ENCODE measurements at regions not wholly inside any gene's neighbourhood (a gene's known extent, or its start where the extent isn't known, plus 50 kb on each side); places are given as distances from the start of the nearest gene placed in this dataset.
A peak's percentile ranks its signal among the peaks of the same experiment; 100 is the strongest.
"Not testable (repeated sequence)": the region's sequence is repeated elsewhere in the genome, so short reads cannot be mapped to it uniquely, and the experiment has no call there.

GRCh38 chr4:134624365-134624764 is 422.8 kb upstream of the PABPC4L start:
- DNase-seq (ENCODE audit: low read depth in 2 of 2) = no peak

- DNase-seq (ENCODE audit: low read depth in 2 of 2) = not testable (repeated sequence)
These were observed 421.3 kb upstream of the PABPC4L start for GRCh38 chr4:134622626-134623575.

- DNase-seq (ENCODE audit: low read depth in 2 of 2) = no peak
These were observed 420.6 kb upstream of the PABPC4L start for GRCh38 chr4:134622199-134622598.

- not testable (repeated sequence) for DNase-seq (ENCODE audit: low read depth in 2 of 2)
These were observed 420.1 kb upstream of the PABPC4L start for GRCh38 chr4:134621715-134622114.

GRCh38 chr4:134610956-134611355 is 409.4 kb upstream of the PABPC4L start:
- DNase-seq (ENCODE audit: low read depth in 2 of 2) = no peak

- DNase-seq (ENCODE audit: low read depth in 2 of 2) = no peak
These were observed 408.6 kb upstream of the PABPC4L start for GRCh38 chr4:134610172-134610571.

- no peak for DNase-seq (ENCODE audit: low read depth in 2 of 2)
These were observed 400.1 kb upstream of the PABPC4L start for GRCh38 chr4:134601706-134602105.

GRCh38 chr4:134591326-134591725 is 389.7 kb upstream of the PABPC4L start:
- no peak for DNase-seq (ENCODE audit: low read depth in 2 of 2)

- DNase-seq (ENCODE audit: low read depth in 2 of 2) = no peak
These were observed 384.4 kb upstream of the PABPC4L start for GRCh38 chr4:134585972-134586371.

- DNase-seq (ENCODE audit: low read depth in 2 of 2) = no peak
These were observed 365.9 kb upstream of the PABPC4L start for GRCh38 chr4:134567461-134567860.

- no peak for DNase-seq (ENCODE audit: low read depth in 2 of 2)
These were observed 359.1 kb upstream of the PABPC4L start for GRCh38 chr4:134560728-134561127.

GRCh38 chr4:134552063-134552462 is 350.5 kb upstream of the PABPC4L start:
- DNase-seq (ENCODE audit: low read depth in 2 of 2) = no peak

GRCh38 chr4:134551348-134551747 is 349.8 kb upstream of the PABPC4L start:
- no peak for DNase-seq (ENCODE audit: low read depth in 2 of 2)

- DNase-seq (ENCODE audit: low read depth in 2 of 2) = no peak
These were observed 346.6 kb upstream of the PABPC4L start for GRCh38 chr4:134548052-134548628.

- DNase-seq (ENCODE audit: low read depth in 2 of 2) = no peak
These were observed 344.7 kb upstream of the PABPC4L start for GRCh38 chr4:134546279-134546678.

GRCh38 chr4:134544303-134544770 is 342.7 kb upstream of the PABPC4L start:
- DNase-seq (ENCODE audit: low read depth in 2 of 2) = peak; percentile 60 to 66

- DNase-seq (ENCODE audit: low read depth in 2 of 2) = no peak
These were observed 339.0 kb upstream of the PABPC4L start for GRCh38 chr4:134540588-134540987.

- DNase-seq (ENCODE audit: low read depth in 2 of 2) = no peak
These were observed 338.2 kb upstream of the PABPC4L start for GRCh38 chr4:134539729-134540231.

- no peak for DNase-seq (ENCODE audit: low read depth in 2 of 2)
These were observed 336.1 kb upstream of the PABPC4L start for GRCh38 chr4:134537701-134538100.

- DNase-seq (ENCODE audit: low read depth in 2 of 2) = no peak
These were observed 331.5 kb upstream of the PABPC4L start for GRCh38 chr4:134533068-134533467.

GRCh38 chr4:134531013-134531412 is 329.4 kb upstream of the PABPC4L start:
- DNase-seq (ENCODE audit: low read depth in 2 of 2) = no peak

- no peak for DNase-seq (ENCODE audit: low read depth in 2 of 2)
These were observed 328.0 kb upstream of the PABPC4L start for GRCh38 chr4:134529629-134530028.
